ENCODE measurements at regions not wholly inside any gene's neighbourhood (a gene's known extent, or its start where the extent isn't known, plus 50 kb on each side); places are given as distances from the start of the nearest gene placed in this dataset.

- DNase-seq (ENCODE audit: extremely low read depth, low read depth, low spot score), result no peak
These were observed 415.3 kb downstream of the MAN2A1 start for GRCh38 chr5:110104726-110105669.

- no peak for DNase-seq (ENCODE audit: extremely low read depth, low read depth, low spot score)
These were observed 416.0 kb downstream of the MAN2A1 start for GRCh38 chr5:110105692-110106091.

DNA sequence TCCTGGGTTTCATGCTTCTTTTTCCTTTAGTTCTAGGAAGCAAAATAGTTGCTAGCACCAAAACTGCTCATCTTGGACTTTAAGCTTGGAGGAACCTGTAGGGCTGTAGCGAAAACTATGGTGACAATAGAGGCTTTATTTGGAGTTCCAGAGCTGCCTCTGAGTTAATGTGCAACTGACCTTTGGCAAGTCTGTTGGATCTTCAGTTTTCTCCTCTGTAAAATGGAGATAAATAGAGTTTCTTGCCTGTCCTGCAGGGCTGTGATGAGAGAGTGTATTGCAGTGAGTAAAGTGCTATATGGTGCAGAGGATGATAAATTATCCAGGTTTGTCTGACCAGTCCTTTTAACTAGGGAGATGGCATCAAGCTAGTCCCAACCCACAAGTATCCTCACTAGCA is 417.0 kb downstream of the MAN2A1 start:
- DNase-seq (ENCODE audit: extremely low read depth, low read depth, low spot score), result no peak

GRCh38 chr5:110108520-110108919 is 418.8 kb downstream of the MAN2A1 start:
- no peak for DNase-seq (ENCODE audit: extremely low read depth, low read depth, low spot score)

- no peak for DNase-seq (ENCODE audit: extremely low read depth, low read depth, low spot score)
These were observed 419.9 kb downstream of the MAN2A1 start for GRCh38 chr5:110109667-110110066.

GRCh38 chr5:110112348-110112747 is 422.6 kb downstream of the MAN2A1 start:
- no peak for DNase-seq (ENCODE audit: extremely low read depth, low read depth, low spot score)

GRCh38 chr5:110115503-110115902 is 425.8 kb downstream of the MAN2A1 start:
- DNase-seq (ENCODE audit: extremely low read depth, low read depth, low spot score), result no peak

GRCh38 chr5:110116539-110116938 is 426.8 kb downstream of the MAN2A1 start:
- no peak for DNase-seq (ENCODE audit: extremely low read depth, low read depth, low spot score)

GRCh38 chr5:110134963-110135935 is 445.5 kb downstream of the MAN2A1 start:
- DNase-seq (ENCODE audit: extremely low read depth, low read depth, low spot score), result no peak

- no peak for DNase-seq (ENCODE audit: extremely low read depth, low read depth, low spot score)
These were observed 460.5 kb downstream of the MAN2A1 start for GRCh38 chr5:110150199-110150598.

DNA sequence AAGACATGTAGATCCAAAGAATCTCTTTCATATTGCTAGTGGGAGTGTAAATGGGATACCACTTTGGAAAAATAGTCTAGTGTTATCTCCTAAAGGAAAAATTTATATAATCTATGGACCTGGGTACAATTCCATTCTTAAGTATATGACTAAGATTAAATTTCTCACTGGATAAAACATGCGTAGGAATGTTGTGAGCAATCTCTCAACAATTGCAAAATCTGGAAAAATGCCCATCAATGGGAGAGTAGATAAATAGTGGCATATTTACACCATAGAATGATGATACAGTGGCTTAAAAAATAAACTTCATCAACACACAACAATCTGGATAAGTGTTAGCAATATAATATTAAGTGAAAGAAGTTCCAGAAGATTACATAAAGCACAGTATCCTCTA is 469.5 kb downstream of the MAN2A1 start:
- no peak for DNase-seq (ENCODE audit: extremely low read depth, low read depth, low spot score)

- DNase-seq (ENCODE audit: extremely low read depth, low read depth, low spot score), result no peak
These were observed 471.4 kb downstream of the MAN2A1 start for GRCh38 chr5:110161162-110161561.

DNA sequence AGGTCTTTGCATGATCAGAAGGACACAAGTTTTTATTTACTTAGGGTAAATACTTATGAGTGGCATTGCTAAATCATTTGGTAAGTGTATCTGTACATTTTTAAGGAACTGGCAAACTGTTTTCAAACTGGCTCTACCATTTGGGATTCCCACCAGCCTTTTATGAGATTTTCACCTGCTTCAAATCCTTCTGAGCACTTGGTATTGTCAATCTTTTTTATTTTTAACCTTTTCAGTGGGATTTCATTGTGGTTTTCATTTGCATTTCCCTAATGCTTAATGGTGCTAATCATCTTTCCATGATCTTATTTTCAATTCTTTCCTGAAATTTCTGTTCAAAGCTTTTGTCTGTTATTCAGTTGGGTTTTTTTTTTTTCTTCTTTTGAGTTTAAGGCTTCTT is 475.6 kb downstream of the MAN2A1 start:
- DNase-seq (ENCODE audit: extremely low read depth, low read depth, low spot score), result no peak

- no peak for DNase-seq (ENCODE audit: extremely low read depth, low read depth, low spot score)
These were observed 477.7 kb downstream of the MAN2A1 start for GRCh38 chr5:110167384-110167783.

DNA sequence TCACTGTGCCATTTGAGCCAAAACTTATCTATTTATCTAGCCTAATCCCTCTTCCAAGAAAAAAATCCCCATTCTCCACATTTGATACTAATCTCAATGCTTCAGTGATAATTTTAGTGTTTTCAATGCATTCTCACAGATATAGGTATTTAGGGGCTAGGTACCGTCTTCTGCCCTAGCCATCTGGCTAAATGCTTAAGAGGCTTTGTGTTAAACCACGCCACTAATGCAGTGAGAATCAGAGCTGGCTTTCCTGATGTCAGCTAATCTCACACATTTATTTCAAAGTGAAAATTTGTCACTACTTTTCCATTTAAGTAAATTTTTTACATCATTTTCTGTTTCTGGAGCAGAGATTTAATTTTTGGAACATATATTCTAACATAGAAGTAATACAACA is 479.7 kb downstream of the MAN2A1 start:
- no peak for DNase-seq (ENCODE audit: extremely low read depth, low read depth, low spot score)

DNA sequence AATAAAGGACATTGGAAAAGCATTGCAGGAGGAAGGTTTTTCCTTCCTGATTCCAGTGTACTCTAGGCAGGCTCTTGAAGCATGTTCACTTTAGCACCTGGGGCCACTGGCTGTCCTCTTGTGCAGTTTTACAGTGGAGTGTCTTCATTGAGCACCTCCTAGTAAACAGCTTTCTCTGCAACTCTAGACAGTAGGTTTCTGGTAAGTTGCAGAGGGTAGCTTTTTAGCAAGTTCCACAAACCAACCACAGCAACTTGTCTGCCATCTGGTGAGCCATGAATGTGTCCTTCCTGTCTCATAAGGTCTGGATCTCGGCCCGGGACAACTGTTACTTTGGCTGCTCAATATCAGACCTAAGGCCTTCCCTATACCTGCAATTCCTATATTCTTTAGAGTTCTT is 488.0 kb downstream of the MAN2A1 start:
- DNase-seq (ENCODE audit: extremely low read depth, low read depth, low spot score), result no peak

DNA sequence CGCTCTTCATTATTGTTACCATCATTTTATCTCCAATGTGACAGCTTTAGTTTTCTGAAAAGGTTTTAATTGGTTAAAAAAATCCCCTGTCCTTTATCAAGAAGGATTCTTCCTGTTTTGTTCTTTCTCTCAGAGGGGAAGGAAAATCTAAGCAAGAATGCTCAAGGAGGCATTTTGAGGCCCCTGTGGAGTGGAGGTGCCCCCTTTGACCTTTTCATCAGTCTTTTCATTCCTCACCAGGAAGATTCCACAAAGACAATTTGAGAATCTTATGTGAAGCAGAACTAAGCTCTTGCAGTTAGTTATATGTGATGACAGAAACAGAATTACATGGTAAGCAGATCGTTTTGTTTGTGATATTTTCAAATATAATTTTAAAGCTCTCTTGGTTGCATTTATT is 489.6 kb downstream of the MAN2A1 start:
- DNase-seq (ENCODE audit: extremely low read depth, low read depth, low spot score), result no peak

GRCh38 chr5:110194191-110194590 is 504.5 kb downstream of the MAN2A1 start:
- DNase-seq (ENCODE audit: extremely low read depth, low read depth, low spot score), result no peak

- DNase-seq (ENCODE audit: extremely low read depth, low read depth, low spot score), result no peak
These were observed 505.6 kb downstream of the MAN2A1 start for GRCh38 chr5:110195288-110195687.

- DNase-seq (ENCODE audit: extremely low read depth, low read depth, low spot score), result no peak
These were observed 512.1 kb downstream of the MAN2A1 start for GRCh38 chr5:110201791-110202190.

GRCh38 chr5:110203661-110204060 is 513.9 kb downstream of the MAN2A1 start:
- no peak for DNase-seq (ENCODE audit: extremely low read depth, low read depth, low spot score)

Measured in glomerular endothelial cell (primary cell).